Cardiac muscle cell (in vitro differentiated cells and primary cell): ENCODE measurements at regions not wholly inside any gene's neighbourhood (a gene's known extent, or its start where the extent isn't known, plus 50 kb on each side); places are given as distances from the start of the nearest gene placed in this dataset.
"Not testable (repeated sequence)": the region's sequence is repeated elsewhere in the genome, so short reads cannot be mapped to it uniquely, and the experiment has no call there.

Experiments
- DNase-seq, 2 donors: peaks; one replicate each; pipeline versions ENCODE4 v3.0.0 to v3.0.0-alpha.2; 2010 to 2017; ENCODE audit warnings: low read depth in 1 of 2, low spot score in 1 of 2
- H3K27ac ChIP-seq: fragments of 200-600 bp; sonication (generic); 2 replicates; pipeline ENCODE4 v1.5.1; 2016
- H3K27me3 ChIP-seq: fragments of 200-600 bp; sonication (generic); 2 replicates; pipeline ENCODE4 v1.6.0; 2016; ENCODE audit warnings: control low read depth
- H3K36me3 ChIP-seq: fragments of 200-600 bp; sonication (generic); 2 replicates; pipeline ENCODE4 v1.5.1; 2016; ENCODE audit warnings: control low read depth
- H3K4me1 ChIP-seq: fragments of 200-600 bp; sonication (generic); 2 replicates; pipeline ENCODE4 v1.8.1; 2017; ENCODE audit warnings: low read depth, mild to moderate bottlenecking, mixed run types
- H3K4me3 ChIP-seq: fragments of 200-600 bp; sonication (generic); 2 replicates; pipeline ENCODE4 v1.5.1; 2016; ENCODE audit warnings: mild to moderate bottlenecking
- H3K9me3 ChIP-seq: fragments of 200-600 bp; sonication (generic); 2 replicates; pipeline ENCODE4 v1.5.1; 2017; ENCODE audit warnings: low read depth, mild to moderate bottlenecking, control low read depth
- CTCF ChIP-seq: IDR thresholded peaks from 2 replicates; pipeline ENCODE4 v1.5.1; 2012; ENCODE audit warnings: low read depth, mild to moderate bottlenecking, low read length

GRCh38 chrX:67004451-67004850 lies 365.6 kb upstream of the EDA2R start:
- no peak overlapping the region for H3K27ac ChIP-seq
- no peaks in the 10 kb centered on the region for H3K9me3 ChIP-seq
- H3K4me3 ChIP-seq, result no peak overlapping the region
- no peaks in the 10 kb centered on the region for H3K36me3 ChIP-seq
- no peak for DNase-seq
- no peaks in the 10 kb centered on the region for H3K27me3 ChIP-seq
- no peaks in the 10 kb centered on the region for H3K4me1 ChIP-seq
- no peak for TF ChIP-seq CTCF

GRCh38 chrX:66994729-66995128 lies 355.9 kb upstream of the EDA2R start:
- Histone ChIP-seq H3K27me3 (no peaks in the 10 kb centered on the region), H3K36me3 (no peaks in the 10 kb centered on the region), H3K4me1 (no peaks in the 10 kb centered on the region), H3K4me3 (no peak overlapping the region), H3K27ac (no peak overlapping the region), H3K9me3 (no peaks in the 10 kb centered on the region)
- no peak for TF ChIP-seq CTCF
- no peak for DNase-seq

- H3K4me3 ChIP-seq, DNase-seq, H3K9me3 ChIP-seq, H3K36me3 ChIP-seq, H3K27me3 ChIP-seq, H3K27ac ChIP-seq, H3K4me1 ChIP-seq: not testable (repeated sequence)
Observed at GRCh38 chrX:66992077-66992476, 353.2 kb upstream of the EDA2R start.

- Histone ChIP-seq H3K9me3 (no peaks in the 10 kb centered on the region), H3K27ac (no peak overlapping the region), H3K4me1 (no peaks in the 10 kb centered on the region), H3K27me3 (no peaks in the 10 kb centered on the region), H3K36me3 (no peaks in the 10 kb centered on the region), H3K4me3 (no peak overlapping the region)
- DNase-seq, result no peak
- no peak for TF ChIP-seq CTCF
Observed at GRCh38 chrX:66988331-66988730, 349.5 kb upstream of the EDA2R start.

GRCh38 chrX:66961665-66962064 lies 322.8 kb upstream of the EDA2R start:
- no peak overlapping the region for H3K4me3 ChIP-seq
- H3K4me1 ChIP-seq, result no peaks in the 10 kb centered on the region
- DNase-seq, result no peak
- H3K27ac ChIP-seq, result no peak overlapping the region
- no peaks in the 10 kb centered on the region for H3K27me3 ChIP-seq
- H3K36me3 ChIP-seq, result no peaks in the 10 kb centered on the region
- H3K9me3 ChIP-seq, result no peaks in the 10 kb centered on the region
- no peak for TF ChIP-seq CTCF

GRCh38 chrX:66931713-66932112 lies 292.8 kb upstream of the EDA2R start:
- Histone ChIP-seq H3K36me3 (no peaks in the 10 kb centered on the region), H3K9me3 (no peaks in the 10 kb centered on the region), H3K4me1 (no peaks in the 10 kb centered on the region), H3K27ac (no peak overlapping the region), H3K27me3 (no peaks in the 10 kb centered on the region), H3K4me3 (no peak overlapping the region)
- no peak for TF ChIP-seq CTCF
- DNase-seq, result no peak

GRCh38 chrX:66930516-66930915 lies 291.6 kb upstream of the EDA2R start:
- not testable (repeated sequence) for DNase-seq, H3K4me1 ChIP-seq, H3K27me3 ChIP-seq, H3K4me3 ChIP-seq, H3K27ac ChIP-seq, H3K36me3 ChIP-seq, H3K9me3 ChIP-seq
